ENCODE measurements at regions not wholly inside any gene's neighbourhood (a gene's known extent, or its start where the extent isn't known, plus 50 kb on each side); places are given as distances from the start of the nearest gene placed in this dataset.

GRCh38 chr13:33891196-33891742 lies 73.3 kb downstream of the RFC3 start:
- Histone ChIP-seq H3K4me1 (ENCODE audit: control insufficient read depth in 2 of 2, insufficient read depth in 1 of 2, low read depth in 1 of 2, low read length in 2 of 2) (no peaks in the 10 kb centered on the region), H3K27ac (replicated peaks; ENCODE audit: low read length) (no peak overlapping the region), H3K4me3 (ENCODE audit: low read length in 2 of 2) (no peak overlapping the region), H4K91ac (ENCODE audit: low read depth, low read length, poor library complexity) (no peak overlapping the region), H2BK120ac (ENCODE audit: low read depth, low read length) (no peak overlapping the region), H4K8ac (ENCODE audit: low read depth, low read length) (no peak overlapping the region), H3K4ac (ENCODE audit: low read length) (no peak overlapping the region), H2BK15ac (ENCODE audit: low read length) (no peak overlapping the region), H3K9me3 (replicated peaks in 1 of 2; ENCODE audit: control insufficient read depth in 2 of 2, insufficient read depth in 1 of 2, low read depth in 1 of 2, low read length in 2 of 2) (peaks cover 9 to 14% of the 10 kb centered on the region in 2 donors), H3K23ac (ENCODE audit: low read depth, low read length, poor library complexity) (no peak overlapping the region), H3K79me1 (ENCODE audit: low read depth, low read length) (no peaks in the 10 kb centered on the region), H3K27me3 (ENCODE audit: control insufficient read depth in 3 of 3, insufficient read depth in 3 of 3, low read depth in 1 of 3, low read length in 3 of 3) (no peaks in the 10 kb centered on the region), H3K14ac (ENCODE audit: low read length) (no peak overlapping the region), H2BK12ac (ENCODE audit: low read length) (no peak overlapping the region), H2AK5ac (ENCODE audit: low read depth, low read length) (no peak overlapping the region), H3K36me3 (replicated peaks in 1 of 2; ENCODE audit: control insufficient read depth in 2 of 2, insufficient read depth in 2 of 2, low read length in 2 of 2) (peaks cover 3 to 7% of the 10 kb centered on the region in 2 donors), H2BK5ac (ENCODE audit: low read length) (no peak overlapping the region), H3K9ac (ENCODE audit: low read depth, low read length, poor library complexity) (no peak overlapping the region), H3K18ac (ENCODE audit: low read length) (no peak overlapping the region), H3K4me2 (ENCODE audit: insufficient read depth, low read length, poor library complexity, severe bottlenecking) (no peak overlapping the region), H2AFZ (ENCODE audit: low read length) (no peak overlapping the region)
- no peak for DNase-seq (ENCODE audit: low spot score)

DNA sequence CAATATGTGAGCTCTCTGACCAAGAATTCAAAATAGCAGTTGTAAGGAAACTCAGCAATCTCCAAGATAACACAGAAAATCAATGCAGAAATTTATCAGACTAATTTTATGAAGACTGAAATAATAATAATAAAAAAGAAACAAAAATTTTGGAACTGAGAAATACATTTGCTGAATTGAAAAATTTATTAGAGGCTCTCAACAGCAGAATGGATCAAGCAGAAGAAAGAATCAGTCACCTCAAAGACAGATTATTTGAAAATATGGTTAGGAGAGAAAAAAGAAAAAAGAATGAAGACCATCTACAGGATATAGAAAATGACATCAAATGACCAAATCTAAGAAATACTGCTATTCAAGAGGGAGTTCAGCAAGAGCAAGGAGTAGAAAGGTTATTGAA lies 75.6 kb downstream of the RFC3 start:
- no peak overlapping the region for H3K23ac ChIP-seq (ENCODE audit: low read depth, low read length, poor library complexity)
- no peak overlapping the region for H4K91ac ChIP-seq (ENCODE audit: low read depth, low read length, poor library complexity)
- H3K9ac ChIP-seq (ENCODE audit: low read depth, low read length, poor library complexity) = no peak overlapping the region
- H2BK12ac ChIP-seq (ENCODE audit: low read length) = no peak overlapping the region
- no peaks in the 10 kb centered on the region for H3K27me3 ChIP-seq (ENCODE audit: control insufficient read depth in 3 of 3, insufficient read depth in 3 of 3, low read depth in 1 of 3, low read length in 3 of 3)
- H3K4ac ChIP-seq (ENCODE audit: low read length) = no peak overlapping the region
- no peaks in the 10 kb centered on the region for H3K79me1 ChIP-seq (ENCODE audit: low read depth, low read length)
- H2BK15ac ChIP-seq (ENCODE audit: low read length) = no peak overlapping the region
- H4K8ac ChIP-seq (ENCODE audit: low read depth, low read length) = no peak overlapping the region
- no peak overlapping the region for H2AK5ac ChIP-seq (ENCODE audit: low read depth, low read length)
- H3K9me3 ChIP-seq (replicated peaks in 1 of 2; ENCODE audit: control insufficient read depth in 2 of 2, insufficient read depth in 1 of 2, low read depth in 1 of 2, low read length in 2 of 2) = peaks cover 9 to 14% of the 10 kb centered on the region in 2 donors
- no peak overlapping the region for H2BK5ac ChIP-seq (ENCODE audit: low read length)
- H2AFZ ChIP-seq (ENCODE audit: low read length) = no peak overlapping the region
- no peak overlapping the region for H3K18ac ChIP-seq (ENCODE audit: low read length)
- H3K4me2 ChIP-seq (ENCODE audit: insufficient read depth, low read length, poor library complexity, severe bottlenecking) = no peak overlapping the region
- H3K4me3 ChIP-seq (ENCODE audit: low read length in 2 of 2) = no peak overlapping the region
- no peak overlapping the region for H2BK120ac ChIP-seq (ENCODE audit: low read depth, low read length)
- DNase-seq (ENCODE audit: low spot score) = no peak
- no peak overlapping the region for H3K14ac ChIP-seq (ENCODE audit: low read length)
- no peak overlapping the region for H3K27ac ChIP-seq (replicated peaks; ENCODE audit: low read length)
- no peaks in the 10 kb centered on the region for H3K4me1 ChIP-seq (ENCODE audit: control insufficient read depth in 2 of 2, insufficient read depth in 1 of 2, low read depth in 1 of 2, low read length in 2 of 2)
- H3K36me3 ChIP-seq (replicated peaks in 1 of 2; ENCODE audit: control insufficient read depth in 2 of 2, insufficient read depth in 2 of 2, low read length in 2 of 2) = peaks cover 3 to 7% of the 10 kb centered on the region in 2 donors

- H2BK120ac ChIP-seq (ENCODE audit: low read depth, low read length) = no peak overlapping the region
- H4K8ac ChIP-seq (ENCODE audit: low read depth, low read length) = no peak overlapping the region
- H3K4me1 ChIP-seq (ENCODE audit: control insufficient read depth in 2 of 2, insufficient read depth in 1 of 2, low read depth in 1 of 2, low read length in 2 of 2) = no peaks in the 10 kb centered on the region
- H3K9me3 ChIP-seq (replicated peaks in 1 of 2; ENCODE audit: control insufficient read depth in 2 of 2, insufficient read depth in 1 of 2, low read depth in 1 of 2, low read length in 2 of 2) = no peaks in the 10 kb centered on the region
- no peak overlapping the region for H3K4me3 ChIP-seq (ENCODE audit: low read length in 2 of 2)
- no peak overlapping the region for H3K27ac ChIP-seq (replicated peaks; ENCODE audit: low read length)
- H3K4me2 ChIP-seq (ENCODE audit: insufficient read depth, low read length, poor library complexity, severe bottlenecking) = no peak overlapping the region
- no peak overlapping the region for H4K91ac ChIP-seq (ENCODE audit: low read depth, low read length, poor library complexity)
- peaks cover 0 to 2% of the 10 kb centered on the region in 2 donors for H3K36me3 ChIP-seq (replicated peaks in 1 of 2; ENCODE audit: control insufficient read depth in 2 of 2, insufficient read depth in 2 of 2, low read length in 2 of 2)
- no peaks in the 10 kb centered on the region for H3K27me3 ChIP-seq (ENCODE audit: control insufficient read depth in 3 of 3, insufficient read depth in 3 of 3, low read depth in 1 of 3, low read length in 3 of 3)
- no peak for DNase-seq (ENCODE audit: low spot score)
- no peak overlapping the region for H3K18ac ChIP-seq (ENCODE audit: low read length)
- no peaks in the 10 kb centered on the region for H3K79me1 ChIP-seq (ENCODE audit: low read depth, low read length)
- H2BK12ac ChIP-seq (ENCODE audit: low read length) = no peak overlapping the region
- H2AFZ ChIP-seq (ENCODE audit: low read length) = no peak overlapping the region
- no peak overlapping the region for H2AK5ac ChIP-seq (ENCODE audit: low read depth, low read length)
- no peak overlapping the region for H3K14ac ChIP-seq (ENCODE audit: low read length)
- no peak overlapping the region for H3K23ac ChIP-seq (ENCODE audit: low read depth, low read length, poor library complexity)
- WGBS, 2 donors (ENCODE audit: extremely low coverage in 2 of 2, insufficient read length in 2 of 2, insufficient replicate concordance in 1 of 2) = no CpG with 5 or more reads among the region's 8 CpGs
- H3K4ac ChIP-seq (ENCODE audit: low read length) = no peak overlapping the region
- no peak overlapping the region for H2BK5ac ChIP-seq (ENCODE audit: low read length)
- H3K9ac ChIP-seq (ENCODE audit: low read depth, low read length, poor library complexity) = no peak overlapping the region
- no peak overlapping the region for H2BK15ac ChIP-seq (ENCODE audit: low read length)
Measured at GRCh38 chr13:33904431-33904830, 86.5 kb downstream of the RFC3 start.

- Histone ChIP-seq H4K8ac (ENCODE audit: low read depth, low read length) (no peak overlapping the region), H3K36me3 (replicated peaks in 1 of 2; ENCODE audit: control insufficient read depth in 2 of 2, insufficient read depth in 2 of 2, low read length in 2 of 2) (peaks cover 3 to 4% of the 10 kb centered on the region in 2 donors), H2BK15ac (ENCODE audit: low read length) (no peak overlapping the region), H3K4me3 (ENCODE audit: low read length in 2 of 2) (no peak overlapping the region), H3K4me2 (ENCODE audit: insufficient read depth, low read length, poor library complexity, severe bottlenecking) (no peak overlapping the region), H3K27ac (replicated peaks; ENCODE audit: low read length) (no peak overlapping the region), H4K91ac (ENCODE audit: low read depth, low read length, poor library complexity) (no peak overlapping the region), H3K23ac (ENCODE audit: low read depth, low read length, poor library complexity) (no peak overlapping the region), H3K9ac (ENCODE audit: low read depth, low read length, poor library complexity) (no peak overlapping the region), H2AK5ac (ENCODE audit: low read depth, low read length) (no peak overlapping the region), H3K4me1 (ENCODE audit: control insufficient read depth in 2 of 2, insufficient read depth in 1 of 2, low read depth in 1 of 2, low read length in 2 of 2) (no peaks in the 10 kb centered on the region), H2BK120ac (ENCODE audit: low read depth, low read length) (no peak overlapping the region), H3K18ac (ENCODE audit: low read length) (no peak overlapping the region), H3K4ac (ENCODE audit: low read length) (no peak overlapping the region), H2BK5ac (ENCODE audit: low read length) (no peak overlapping the region), H3K9me3 (replicated peaks in 1 of 2; ENCODE audit: control insufficient read depth in 2 of 2, insufficient read depth in 1 of 2, low read depth in 1 of 2, low read length in 2 of 2) (no peaks in the 10 kb centered on the region), H3K79me1 (ENCODE audit: low read depth, low read length) (no peaks in the 10 kb centered on the region), H2AFZ (ENCODE audit: low read length) (no peak overlapping the region), H3K14ac (ENCODE audit: low read length) (no peak overlapping the region), H3K27me3 (ENCODE audit: control insufficient read depth in 3 of 3, insufficient read depth in 3 of 3, low read depth in 1 of 3, low read length in 3 of 3) (no peaks in the 10 kb centered on the region), H2BK12ac (ENCODE audit: low read length) (no peak overlapping the region)
- no peak for DNase-seq (ENCODE audit: low spot score)
- no CpG with 5 or more reads among the region's 1 CpG for WGBS, 2 donors (ENCODE audit: extremely low coverage in 2 of 2, insufficient read length in 2 of 2, insufficient replicate concordance in 1 of 2)
Measured at GRCh38 chr13:33908116-33908515, 90.2 kb downstream of the RFC3 start.

Data from neuronal stem cell (in vitro differentiated cells).